ENCODE measurements at regions not wholly inside any gene's neighbourhood (a gene's known extent, or its start where the extent isn't known, plus 50 kb on each side); places are given as distances from the start of the nearest gene placed in this dataset.

DNA sequence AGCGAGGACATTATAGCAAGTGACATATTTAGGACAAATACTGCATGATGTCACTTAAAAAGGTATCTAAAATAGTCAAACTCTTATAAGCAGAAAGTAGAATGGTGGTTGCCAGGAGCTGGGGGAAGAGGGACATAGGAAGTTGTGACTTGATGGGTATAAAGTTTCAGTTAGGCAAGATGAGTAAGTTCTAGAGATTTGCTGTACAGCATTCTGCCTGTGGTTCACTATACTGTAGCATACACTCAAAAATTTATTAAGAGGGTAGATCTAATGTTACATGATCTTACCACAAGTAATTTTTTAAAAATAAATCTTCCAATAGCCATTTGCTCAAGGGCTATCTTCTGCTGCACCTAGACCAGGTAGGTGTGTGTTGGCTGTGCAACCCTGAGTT lies 78.1 kb upstream of the NPAS2 start:
- H3K9me3 Mint-ChIP-seq = no peaks in the 10 kb centered on the region
- H3K36me3 Mint-ChIP-seq = no peaks in the 10 kb centered on the region
- peaks cover 16% of the 10 kb centered on the region for H3K27me3 Mint-ChIP-seq (ENCODE audit: low read depth)
- H3K27ac Mint-ChIP-seq = peak overlapping the region; percentile 93
- peaks cover 8% of the 10 kb centered on the region for H3K4me1 Mint-ChIP-seq
- H3K4me3 Mint-ChIP-seq = no peak overlapping the region
- no peak for DNase-seq (ENCODE audit: low spot score in 2 of 2, unreplicated experiment in 2 of 2)
- TF ChIP-seq, protein P1, sequence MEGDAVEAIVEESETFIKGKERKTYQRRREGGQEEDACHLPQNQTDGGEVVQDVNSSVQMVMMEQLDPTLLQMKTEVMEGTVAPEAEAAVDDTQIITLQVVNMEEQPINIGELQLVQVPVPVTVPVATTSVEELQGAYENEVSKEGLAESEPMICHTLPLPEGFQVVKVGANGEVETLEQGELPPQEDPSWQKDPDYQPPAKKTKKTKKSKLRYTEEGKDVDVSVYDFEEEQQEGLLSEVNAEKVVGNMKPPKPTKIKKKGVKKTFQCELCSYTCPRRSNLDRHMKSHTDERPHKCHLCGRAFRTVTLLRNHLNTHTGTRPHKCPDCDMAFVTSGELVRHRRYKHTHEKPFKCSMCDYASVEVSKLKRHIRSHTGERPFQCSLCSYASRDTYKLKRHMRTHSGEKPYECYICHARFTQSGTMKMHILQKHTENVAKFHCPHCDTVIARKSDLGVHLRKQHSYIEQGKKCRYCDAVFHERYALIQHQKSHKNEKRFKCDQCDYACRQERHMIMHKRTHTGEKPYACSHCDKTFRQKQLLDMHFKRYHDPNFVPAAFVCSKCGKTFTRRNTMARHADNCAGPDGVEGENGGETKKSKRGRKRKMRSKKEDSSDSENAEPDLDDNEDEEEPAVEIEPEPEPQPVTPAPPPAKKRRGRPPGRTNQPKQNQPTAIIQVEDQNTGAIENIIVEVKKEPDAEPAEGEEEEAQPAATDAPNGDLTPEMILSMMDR (IDR thresholded peaks at IDR 0.05; ENCODE audit: unreplicated experiment) = no peak

DNA sequence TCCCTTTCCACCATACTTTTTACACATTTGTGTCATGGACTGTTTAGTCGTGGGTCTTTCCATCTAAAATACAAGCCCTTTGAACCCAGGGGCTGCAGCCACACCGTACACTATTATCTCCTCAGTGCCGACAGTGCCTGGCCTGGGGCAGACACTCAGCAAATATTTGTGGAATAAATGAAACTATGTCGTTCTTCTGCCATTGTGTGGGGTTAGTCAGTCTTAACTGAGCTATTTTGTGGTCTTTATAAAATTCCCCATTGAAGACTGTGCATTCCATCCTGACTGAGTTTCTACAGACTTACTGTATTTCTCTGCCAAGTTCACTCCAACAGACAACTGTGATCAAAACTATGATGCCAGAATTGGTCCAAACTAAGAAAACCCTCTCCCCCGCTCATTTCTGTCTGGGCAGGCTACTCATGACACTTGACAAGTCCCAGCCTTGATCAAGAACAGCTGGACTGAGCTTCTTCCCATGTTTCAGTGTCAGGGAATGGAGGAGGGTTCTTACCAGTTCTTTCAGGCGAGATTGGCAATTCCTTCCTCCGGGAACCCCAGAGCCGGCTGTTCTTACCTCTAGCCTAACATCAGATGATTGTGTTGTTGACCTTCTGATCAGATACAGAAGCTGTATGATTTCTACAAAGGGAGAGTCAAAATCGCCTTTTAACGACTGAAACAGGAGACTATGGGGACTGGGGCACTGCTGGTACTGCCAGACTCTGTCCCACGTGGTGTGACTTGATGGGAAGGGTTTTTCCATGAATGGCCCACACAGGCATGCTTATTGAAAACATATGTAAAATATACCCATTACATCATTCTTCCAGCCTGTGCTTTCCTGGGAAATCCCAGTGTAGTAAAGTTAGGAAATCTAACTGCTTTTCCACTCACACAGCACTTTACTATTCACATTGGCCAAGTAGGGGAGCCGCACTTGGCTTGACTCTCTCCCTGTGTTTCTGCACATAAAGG lies 77.4 kb upstream of the NPAS2 start:
- Mint-ChIP-seq H3K27ac (peak overlapping the region; percentile 93), H3K36me3 (no peaks in the 10 kb centered on the region), H3K27me3 (ENCODE audit: low read depth) (peaks cover 15% of the 10 kb centered on the region), H3K9me3 (no peaks in the 10 kb centered on the region), H3K4me3 (no peak overlapping the region), H3K4me1 (peaks cover 8% of the 10 kb centered on the region)
- TF ChIP-seq, protein P1 (IDR thresholded peaks at IDR 0.05; ENCODE audit: unreplicated experiment) = no peak
- no peak for DNase-seq (ENCODE audit: low spot score in 2 of 2, unreplicated experiment in 2 of 2)

DNA sequence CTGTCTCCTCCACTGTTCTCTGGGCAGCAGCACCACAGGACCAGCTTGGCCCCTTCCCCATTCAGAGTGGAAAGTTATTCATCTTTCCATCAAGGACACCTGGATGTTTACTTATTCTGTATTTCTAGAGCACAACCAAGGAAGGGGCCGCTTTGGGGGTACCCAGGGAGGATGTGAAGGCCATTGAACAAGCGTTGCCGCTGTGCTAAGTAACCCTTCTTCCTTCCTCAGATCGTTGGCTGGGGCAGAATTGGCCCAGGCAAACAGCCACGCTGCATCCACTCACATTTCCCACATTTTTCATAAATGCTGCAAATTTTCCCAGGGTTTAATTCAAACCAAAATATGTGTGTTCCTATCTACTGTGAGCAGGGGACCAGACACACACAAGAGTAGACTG lies 76.2 kb upstream of the NPAS2 start:
- no peaks in the 10 kb centered on the region for H3K36me3 Mint-ChIP-seq
- H3K9me3 Mint-ChIP-seq = no peaks in the 10 kb centered on the region
- H3K27ac Mint-ChIP-seq = no peak overlapping the region
- DNase-seq (ENCODE audit: low spot score in 2 of 2, unreplicated experiment in 2 of 2) = no peak
- H3K4me1 Mint-ChIP-seq = peaks cover 8% of the 10 kb centered on the region
- TF ChIP-seq, protein P1 (IDR thresholded peaks at IDR 0.05; ENCODE audit: unreplicated experiment) = no peak
- H3K4me3 Mint-ChIP-seq = no peak overlapping the region
- H3K27me3 Mint-ChIP-seq (ENCODE audit: low read depth) = peaks cover 16% of the 10 kb centered on the region

DNA sequence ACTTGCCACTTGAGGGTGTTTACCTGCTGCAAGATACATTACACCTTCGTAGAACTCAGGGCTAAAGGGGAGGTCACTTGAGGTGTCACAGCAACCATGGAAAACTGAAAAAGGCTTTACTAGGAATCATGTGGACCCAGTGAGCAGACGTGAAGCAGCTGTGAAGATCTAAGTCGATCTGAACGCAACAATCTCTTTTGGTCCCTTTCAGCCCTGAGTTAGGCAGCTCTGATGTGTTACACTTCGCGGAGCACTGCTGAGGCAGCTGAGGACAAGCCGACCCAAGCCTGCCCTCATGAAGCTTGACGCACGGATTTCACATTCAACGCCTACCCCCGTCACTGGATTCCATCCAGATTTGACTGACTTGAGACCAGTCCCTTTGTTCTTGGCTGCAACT lies 75.8 kb upstream of the NPAS2 start:
- no peak overlapping the region for H3K4me3 Mint-ChIP-seq
- no peaks in the 10 kb centered on the region for H3K9me3 Mint-ChIP-seq
- H3K27ac Mint-ChIP-seq = no peak overlapping the region
- H3K36me3 Mint-ChIP-seq = no peaks in the 10 kb centered on the region
- H3K27me3 Mint-ChIP-seq (ENCODE audit: low read depth) = peaks cover 16% of the 10 kb centered on the region
- no peak for DNase-seq (ENCODE audit: low spot score in 2 of 2, unreplicated experiment in 2 of 2)
- H3K4me1 Mint-ChIP-seq = peaks cover 8% of the 10 kb centered on the region
- TF ChIP-seq, protein P1 (IDR thresholded peaks at IDR 0.05; ENCODE audit: unreplicated experiment) = no peak

DNA sequence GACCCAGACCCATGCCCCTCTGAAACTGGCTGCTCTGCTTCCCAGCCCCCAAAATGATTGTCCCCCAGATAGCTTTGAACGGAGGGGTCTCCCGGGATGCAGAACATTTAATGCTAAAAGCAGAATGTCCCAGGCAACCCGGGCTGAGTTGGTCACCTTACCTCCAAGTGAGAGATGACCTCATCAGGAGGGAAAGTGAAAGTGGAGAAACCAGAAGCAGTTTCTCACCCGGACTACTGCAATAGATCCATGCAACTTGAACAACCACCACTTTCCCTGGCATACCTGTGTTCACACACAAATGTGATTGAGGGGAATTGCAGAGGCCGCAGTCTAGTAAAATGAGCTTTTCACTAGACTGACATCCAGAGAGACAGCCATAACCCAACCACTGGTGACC lies 75.3 kb upstream of the NPAS2 start:
- H3K9me3 Mint-ChIP-seq = no peaks in the 10 kb centered on the region
- no peak overlapping the region for H3K4me3 Mint-ChIP-seq
- H3K27me3 Mint-ChIP-seq (ENCODE audit: low read depth) = peaks cover 19% of the 10 kb centered on the region
- H3K4me1 Mint-ChIP-seq = peaks cover 8% of the 10 kb centered on the region
- no peak overlapping the region for H3K27ac Mint-ChIP-seq
- no peak for DNase-seq (ENCODE audit: low spot score in 2 of 2, unreplicated experiment in 2 of 2)
- TF ChIP-seq, protein P1 (IDR thresholded peaks at IDR 0.05; ENCODE audit: unreplicated experiment) = no peak
- H3K36me3 Mint-ChIP-seq = no peaks in the 10 kb centered on the region
